SK-MEL-5 (cell line): ENCODE measurements at regions not wholly inside any gene's neighbourhood (a gene's known extent, or its start where the extent isn't known, plus 50 kb on each side); places are given as distances from the start of the nearest gene placed in this dataset.

Source experiments
- DNase-seq: peaks from one replicate; pipeline ENCODE4 v3.0.0-alpha.2; 2016; ENCODE audit warnings: low read depth, low spot score
- in situ Hi-C: cut with HindIII; loops from 2 replicates; pipeline ENCODE4 v1.10.0; 2016; ENCODE audit warnings: low sequenced_read_pairs, high pct_unique_total_duplicates, low pct_unique_long_range_greater_than_20kb

- DNase-seq = no peak
- in situ Hi-C loops = no loop called here
Observed at GRCh38 chr2:5242751-5243150, 449.4 kb upstream of the SOX11 start.

DNA sequence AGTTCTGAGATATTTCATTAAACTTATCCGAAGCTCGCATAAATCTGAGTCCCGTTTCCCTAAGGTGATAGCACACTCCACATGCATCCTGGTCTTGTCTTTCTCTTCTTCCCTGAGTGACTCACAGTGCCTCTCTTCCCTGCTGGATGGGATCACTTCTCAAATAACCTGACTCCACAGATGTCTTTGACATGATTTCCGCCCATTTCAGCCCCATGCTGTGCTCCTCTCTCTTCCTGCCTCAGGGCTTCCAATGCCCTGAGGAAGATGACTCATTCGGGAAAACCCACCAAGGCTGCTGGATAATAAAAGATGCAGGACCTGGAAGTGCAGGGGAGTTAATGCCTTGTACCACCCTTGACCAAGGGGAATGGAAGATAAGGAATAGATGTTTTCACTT is 441.7 kb upstream of the SOX11 start:
- DNase-seq = no peak
- in situ Hi-C loops = no loop called here

DNA sequence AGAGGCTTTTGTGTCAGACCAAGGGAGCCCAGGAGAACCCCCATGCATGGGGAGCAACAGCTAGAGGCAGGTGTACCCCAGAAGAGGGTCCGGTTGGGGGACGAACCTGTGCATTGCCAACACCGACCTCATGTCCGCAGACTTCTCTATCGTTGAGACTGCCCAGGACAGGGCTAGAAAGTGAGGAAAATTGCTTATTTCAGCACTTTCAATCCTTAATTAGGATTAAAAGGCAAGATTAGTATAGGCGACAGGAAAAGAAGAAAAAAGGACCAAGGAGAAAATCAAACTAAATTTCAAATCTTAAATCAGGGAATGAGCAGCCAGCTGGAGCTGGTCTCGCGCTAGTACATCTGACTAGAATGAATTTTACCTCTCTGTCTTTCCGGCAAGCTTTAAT is 438.9 kb upstream of the SOX11 start:
- no peak for DNase-seq
- in situ Hi-C loops = no loop called here

DNA sequence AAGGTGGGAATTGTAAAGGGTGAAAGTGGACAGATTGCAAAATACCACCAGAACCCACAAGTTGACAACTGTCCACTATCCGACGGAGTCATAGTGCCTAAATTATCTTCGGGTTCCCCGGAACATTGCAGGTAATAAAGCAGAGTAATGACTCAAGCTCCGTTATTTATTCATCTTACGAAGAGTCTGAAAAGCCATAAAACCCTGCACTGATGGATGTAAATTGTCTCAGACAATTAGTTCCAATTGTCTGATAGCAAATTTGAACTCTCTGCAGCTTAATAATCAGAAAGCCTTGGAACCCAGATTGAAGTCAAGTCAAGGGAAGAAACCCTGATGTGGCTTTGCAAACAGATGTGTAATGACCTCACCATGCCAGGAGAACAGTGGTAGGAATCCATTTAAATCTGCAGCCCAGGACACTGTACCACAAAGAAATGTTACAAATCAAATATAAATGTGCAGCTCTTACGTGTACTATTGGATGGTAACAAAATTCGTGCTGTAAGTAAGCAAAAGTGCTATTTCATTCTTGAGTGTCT is 437.3 kb upstream of the SOX11 start:
- DNase-seq = no peak
- in situ Hi-C loops = no loop called here

DNA sequence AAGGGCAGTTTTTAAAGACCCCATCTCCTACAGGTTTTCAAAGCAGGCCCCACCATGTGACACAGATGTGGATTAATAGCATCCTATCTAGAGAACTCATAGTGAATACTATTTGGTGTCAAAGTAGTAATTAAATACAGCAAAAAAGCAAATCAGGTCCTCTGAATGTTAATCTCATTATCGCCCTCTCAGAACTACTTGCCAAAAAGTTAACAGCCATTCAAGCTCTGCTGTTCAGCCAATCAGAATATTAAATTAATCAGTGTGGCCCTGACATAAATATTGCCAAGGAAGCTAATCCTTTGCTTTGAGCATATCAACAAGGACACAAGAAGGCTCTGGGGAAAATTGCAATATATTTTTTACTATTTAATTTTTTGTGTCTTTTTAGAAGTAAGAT is 428.9 kb upstream of the SOX11 start:
- in situ Hi-C loops = no loop called here
- DNase-seq = no peak

DNA sequence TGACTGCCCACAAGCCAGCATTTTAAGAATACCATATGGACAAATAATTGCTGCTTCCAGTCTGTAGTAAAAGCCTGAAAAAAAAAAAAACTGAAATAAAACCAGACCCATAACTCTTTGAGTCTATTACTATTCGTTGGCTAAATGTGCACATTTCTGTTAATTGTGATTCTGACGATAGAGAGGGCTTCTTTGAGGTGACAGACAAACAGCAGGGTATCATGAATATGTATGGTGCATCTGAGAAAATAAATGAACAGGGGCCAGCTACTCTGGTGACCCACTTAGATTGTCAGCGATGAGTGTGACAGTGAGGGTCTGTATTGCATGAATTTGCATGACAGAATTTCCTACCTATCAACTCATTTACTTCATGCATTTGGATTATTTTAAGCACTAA is 427.8 kb upstream of the SOX11 start:
- DNase-seq = no peak
- in situ Hi-C loops = no loop called here

DNA sequence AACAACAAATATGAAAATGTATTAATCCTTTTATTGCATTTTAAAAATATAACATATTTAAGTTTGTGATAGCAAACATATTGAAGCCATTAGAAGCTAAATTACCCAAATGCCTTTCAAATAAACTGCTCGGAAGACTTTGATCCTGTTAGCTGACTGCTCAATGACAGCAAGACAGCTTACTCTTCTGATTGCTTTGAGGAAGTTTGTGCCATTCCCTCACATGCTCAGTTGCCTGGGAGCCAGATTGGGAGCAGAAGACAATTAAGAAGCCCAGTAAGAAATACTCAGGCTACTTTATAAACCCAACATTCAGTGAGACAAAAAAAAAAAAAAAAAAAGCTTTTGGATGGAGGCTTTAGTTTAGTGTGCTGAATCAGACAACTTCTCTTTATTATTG is 407.1 kb upstream of the SOX11 start:
- DNase-seq = no peak
- in situ Hi-C loops = no loop called here

DNA sequence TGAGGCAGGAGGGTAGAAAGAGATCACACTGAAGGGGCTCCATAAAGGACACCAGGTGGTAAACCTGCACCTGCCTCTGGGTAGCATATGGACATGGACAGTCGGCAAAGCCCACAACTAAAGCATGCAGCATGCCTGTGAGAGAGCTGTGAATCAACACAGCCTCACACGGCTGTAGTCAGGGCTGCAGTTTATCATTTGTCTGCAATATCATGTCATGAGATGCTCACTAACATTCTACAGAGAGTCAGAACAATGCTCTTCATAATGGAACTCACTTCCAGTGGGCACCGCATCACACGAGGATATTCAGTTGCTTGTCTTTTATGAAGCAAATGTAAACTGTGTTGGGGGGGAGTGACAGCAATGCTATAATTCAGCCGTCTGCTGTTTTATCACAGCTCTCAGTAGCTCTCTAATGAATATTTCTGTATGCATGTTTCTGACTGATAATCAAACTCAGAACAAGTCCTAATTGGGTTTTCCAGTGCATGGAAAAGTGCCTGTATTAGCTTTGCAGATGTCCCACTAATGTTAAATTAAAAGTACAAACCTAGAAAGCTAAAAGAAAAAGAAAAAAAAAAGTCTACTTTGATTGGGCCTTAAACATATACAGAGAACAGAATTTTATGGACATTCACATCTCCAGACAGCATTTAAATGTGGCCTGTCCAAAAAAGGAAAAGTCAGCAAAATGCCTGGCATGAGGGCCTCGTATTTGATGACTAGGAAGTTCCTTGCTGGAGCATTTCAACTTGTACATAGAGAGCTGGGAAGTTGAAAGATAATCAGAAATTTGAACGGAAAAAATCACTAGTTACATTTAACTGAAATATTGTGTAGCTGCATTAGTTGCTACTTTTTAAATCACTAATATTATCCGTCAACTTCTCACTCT is 406.1 kb upstream of the SOX11 start:
- no peak for DNase-seq
- in situ Hi-C loops = no loop called here

DNA sequence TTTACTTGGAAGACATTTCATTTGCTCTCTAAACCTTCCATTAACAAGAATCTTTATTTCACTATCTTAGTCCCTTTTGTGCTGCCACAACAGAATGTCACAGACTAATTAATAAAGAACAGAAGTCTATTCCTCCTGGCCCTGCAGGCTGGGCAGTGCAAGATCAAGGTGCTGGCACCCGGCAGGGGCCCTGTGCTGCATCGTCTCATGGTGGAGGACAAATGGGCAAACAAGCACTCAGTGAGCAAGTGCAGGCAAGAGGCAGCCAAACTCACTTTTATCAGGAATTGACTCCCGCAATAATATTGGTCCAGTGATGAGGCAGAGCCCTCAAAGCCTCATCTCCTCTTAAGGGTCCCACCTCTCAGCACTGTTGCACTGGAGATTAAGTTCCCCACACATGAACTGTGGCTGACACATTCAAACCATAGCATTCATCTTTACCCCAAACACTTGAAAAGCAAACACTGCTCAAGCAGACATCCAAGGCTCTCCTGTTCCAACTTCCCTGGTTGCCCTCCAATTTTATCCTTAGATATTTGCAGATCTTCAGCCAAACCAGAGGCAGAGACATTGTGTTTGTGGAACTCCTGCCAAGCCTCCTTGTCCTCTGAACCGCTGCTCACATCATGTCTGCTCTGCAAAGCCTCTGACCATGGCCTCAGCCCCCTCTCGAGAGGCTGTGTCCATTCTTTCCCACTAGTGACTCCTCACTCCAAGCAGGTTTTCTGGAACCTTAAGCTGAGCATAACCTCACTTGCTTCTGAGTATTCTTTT is 404.4 kb upstream of the SOX11 start:
- in situ Hi-C loops = no loop called here

GRCh38 chr2:5290900-5291546 is 401.2 kb upstream of the SOX11 start:
- no peak for DNase-seq
- in situ Hi-C loops = no loop called here

More for the DNA sequence above, 404.4 kb upstream of the SOX11 start:
- no peak for DNase-seq

GRCh38 chr2:5304640-5305039 is 387.5 kb upstream of the SOX11 start:
- DNase-seq = no peak
- in situ Hi-C loops = no loop called here

- in situ Hi-C loops = no loop called here
- DNase-seq = no peak
Observed at GRCh38 chr2:5315041-5315440, 377.1 kb upstream of the SOX11 start.

DNA sequence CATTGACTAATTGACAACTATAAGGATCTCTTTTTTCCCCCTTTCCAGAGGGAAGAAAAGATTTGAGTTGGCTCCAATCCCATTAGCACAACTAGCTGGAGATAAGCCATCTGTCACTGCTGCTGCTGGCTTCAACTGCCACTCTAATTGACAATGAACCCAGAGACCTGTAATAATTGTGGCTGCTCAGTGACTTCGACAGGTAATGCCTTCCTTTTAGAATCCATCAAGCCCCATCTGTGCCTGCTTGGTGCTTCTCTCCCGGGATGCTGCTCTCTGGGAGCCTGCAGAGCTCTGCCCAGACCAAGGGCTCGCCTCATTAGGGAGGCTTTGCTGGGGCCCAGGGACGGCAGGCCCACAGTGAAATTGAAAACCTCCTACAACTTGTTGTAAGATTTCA is 376.7 kb upstream of the SOX11 start:
- no peak for DNase-seq
- in situ Hi-C loops = no loop called here

DNA sequence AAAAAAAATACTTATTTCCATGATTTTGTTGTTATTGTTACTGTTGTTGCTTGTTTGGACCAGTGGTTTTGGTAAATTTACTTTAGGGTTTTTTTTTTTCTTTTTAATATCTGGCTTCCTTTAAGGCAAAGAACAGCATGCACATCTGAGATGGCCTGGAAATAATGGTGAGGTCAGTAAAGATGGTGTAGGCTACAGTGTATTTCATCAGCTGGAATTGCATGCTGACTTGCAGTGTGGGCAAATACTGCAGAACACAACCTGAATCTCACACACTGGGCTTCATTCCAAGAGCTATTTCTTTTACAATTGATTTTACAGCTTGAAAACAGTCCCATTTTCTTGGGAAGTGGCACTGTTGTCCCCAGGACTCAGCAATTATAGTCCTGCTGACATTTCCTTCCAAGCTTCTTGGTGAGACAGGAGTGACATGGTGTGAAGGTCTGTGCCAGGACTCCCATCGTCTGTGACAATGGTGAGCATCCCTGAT is 376.1 kb upstream of the SOX11 start:
- no peak for DNase-seq
- in situ Hi-C loops = no loop called here

- DNase-seq = no peak
- in situ Hi-C loops = no loop called here
Observed at GRCh38 chr2:5319493-5319892, 372.7 kb upstream of the SOX11 start.

- DNase-seq = no peak
- in situ Hi-C loops = no loop called here
Observed at GRCh38 chr2:5322396-5322795, 369.8 kb upstream of the SOX11 start.

GRCh38 chr2:5325523-5325922 is 366.7 kb upstream of the SOX11 start:
- no peak for DNase-seq
- in situ Hi-C loops = no loop called here

GRCh38 chr2:5328826-5329225 is 363.4 kb upstream of the SOX11 start:
- in situ Hi-C loops = no loop called here
- DNase-seq = no peak
